ENCODE measurements at regions not wholly inside any gene's neighbourhood (a gene's known extent, or its start where the extent isn't known, plus 50 kb on each side); places are given as distances from the start of the nearest gene placed in this dataset.
"Not testable (repeated sequence)": the region's sequence is repeated elsewhere in the genome, so short reads cannot be mapped to it uniquely, and the experiment has no call there.

DNA sequence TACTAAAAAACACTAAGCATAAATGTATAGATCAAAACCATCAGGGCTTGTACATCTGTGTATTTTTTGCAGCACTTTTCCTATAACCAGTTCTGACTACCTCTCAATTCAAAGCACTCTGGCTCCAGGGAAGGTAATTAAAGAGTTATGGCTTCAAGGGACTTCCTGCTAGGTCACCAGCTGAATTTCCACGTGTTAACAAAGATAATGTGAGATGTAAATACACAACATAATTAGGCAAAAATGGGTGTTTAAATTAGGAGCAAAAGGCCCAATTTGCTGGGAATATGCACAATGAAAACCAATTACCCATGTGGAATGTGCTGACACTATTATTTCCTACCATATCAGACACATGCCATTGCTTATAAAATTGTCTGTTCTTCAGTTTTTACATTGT is 513.4 kb upstream of the FLRT2 start:
- DNase-seq, result no peak

- not testable (repeated sequence) for DNase-seq
Observed at GRCh38 chr14:85023866-85024265, 506.1 kb upstream of the FLRT2 start.

- peak; percentile 82 for DNase-seq
Observed at GRCh38 chr14:85024931-85025330, 505.0 kb upstream of the FLRT2 start.

GRCh38 chr14:85027681-85028370 is 502.1 kb upstream of the FLRT2 start:
- no peak for DNase-seq

- no peak for DNase-seq
Observed at GRCh38 chr14:85037411-85037810, 492.5 kb upstream of the FLRT2 start.

- DNase-seq, result peak; percentile 39
Observed at GRCh38 chr14:85038526-85039352, 491.2 kb upstream of the FLRT2 start.

- no peak for DNase-seq
Observed at GRCh38 chr14:85039353-85039626, 490.7 kb upstream of the FLRT2 start.

DNA sequence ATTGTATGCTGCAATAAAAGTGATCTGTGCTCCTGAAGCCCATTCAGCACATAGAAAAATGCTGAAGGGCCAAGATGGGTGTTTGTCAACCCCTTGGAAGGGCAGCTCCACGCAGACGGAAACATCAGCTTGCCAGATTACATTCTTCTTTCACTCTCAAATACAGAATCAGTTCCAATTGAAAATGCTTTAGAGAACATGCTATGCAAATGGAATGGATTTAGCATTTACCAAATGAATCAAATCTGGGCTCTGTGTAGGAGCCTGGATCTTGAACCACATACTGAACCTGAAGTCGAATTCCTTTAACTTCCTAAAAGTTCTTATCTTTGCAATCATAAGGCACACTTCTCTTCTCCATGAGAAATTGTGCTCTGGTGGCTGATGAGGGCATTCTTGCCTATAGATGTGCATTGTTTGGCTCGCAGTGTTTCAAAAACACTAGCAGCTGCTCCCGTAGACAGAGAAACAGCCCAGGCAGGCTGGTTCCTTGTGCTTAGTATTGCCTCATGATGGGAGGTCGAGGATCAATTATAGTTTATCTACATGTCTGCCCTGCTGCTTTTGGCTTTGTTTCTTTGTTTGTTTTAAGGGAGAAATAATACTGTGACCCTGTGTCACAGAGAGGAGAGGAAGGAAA is 489.8 kb upstream of the FLRT2 start:
- no peak for DNase-seq

- no peak for DNase-seq
Observed at GRCh38 chr14:85041618-85042017, 488.3 kb upstream of the FLRT2 start.

- DNase-seq, result no peak
Observed at GRCh38 chr14:85042301-85042700, 487.6 kb upstream of the FLRT2 start.

GRCh38 chr14:85050180-85050579 is 479.8 kb upstream of the FLRT2 start:
- no peak for DNase-seq

DNA sequence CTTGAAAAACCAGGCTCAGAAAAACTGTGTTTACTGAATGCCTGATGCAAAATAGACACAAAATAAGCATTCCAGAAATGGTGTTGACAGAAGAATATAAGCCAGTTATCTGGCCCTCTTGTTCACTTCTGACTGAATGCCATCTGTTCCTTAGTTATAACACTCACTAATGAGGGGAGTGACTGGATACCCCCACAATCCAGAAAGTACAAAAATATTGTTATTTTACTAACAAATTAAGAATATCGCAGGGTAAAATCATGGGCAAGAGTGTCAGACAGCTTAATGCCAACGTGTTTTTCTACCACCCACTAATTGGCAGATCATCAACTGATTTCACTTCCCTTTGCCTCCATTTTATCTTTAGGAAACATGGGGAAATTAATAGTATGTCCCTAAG is 477.3 kb upstream of the FLRT2 start:
- no peak for DNase-seq

- DNase-seq, result no peak
Observed at GRCh38 chr14:85054178-85054577, 475.8 kb upstream of the FLRT2 start.

DNA sequence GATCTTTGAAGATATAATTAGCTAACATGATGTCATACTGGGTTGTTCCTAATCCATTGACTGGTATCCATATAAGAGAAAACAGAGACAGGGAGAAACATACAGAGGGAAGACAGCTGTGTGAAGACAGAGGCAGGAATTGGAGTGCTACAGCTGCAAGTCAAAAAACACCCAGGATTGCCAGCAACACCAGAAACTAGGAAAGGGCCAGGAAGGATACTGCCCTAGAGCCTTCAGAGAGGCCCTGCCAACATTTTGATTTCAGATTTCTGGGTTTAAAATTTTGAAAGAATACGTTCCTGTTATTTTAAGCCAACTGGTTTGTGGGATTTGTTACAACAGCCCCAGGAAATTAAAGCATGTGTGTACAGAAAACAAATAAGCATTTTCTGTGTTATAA is 473.7 kb upstream of the FLRT2 start:
- no peak for DNase-seq

DNA sequence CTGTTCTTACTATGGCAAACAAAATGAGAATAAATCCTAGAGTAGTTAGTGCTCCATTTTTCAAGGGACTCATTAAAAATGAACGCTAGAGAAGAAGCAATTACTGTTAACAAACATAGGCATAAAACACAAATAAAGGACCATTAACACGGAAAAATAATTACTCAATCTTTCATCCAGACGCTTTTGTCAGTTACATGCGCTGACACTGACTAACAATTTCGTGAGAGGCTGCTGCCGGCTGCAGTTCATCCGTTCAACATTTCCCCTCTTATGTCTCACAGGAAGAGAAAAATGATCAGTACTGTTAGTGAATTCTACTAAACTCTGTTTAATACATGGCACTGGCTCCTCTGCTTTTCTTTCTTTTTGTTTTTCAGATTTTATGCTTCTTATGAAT is 472.7 kb upstream of the FLRT2 start:
- no peak for DNase-seq

DNA sequence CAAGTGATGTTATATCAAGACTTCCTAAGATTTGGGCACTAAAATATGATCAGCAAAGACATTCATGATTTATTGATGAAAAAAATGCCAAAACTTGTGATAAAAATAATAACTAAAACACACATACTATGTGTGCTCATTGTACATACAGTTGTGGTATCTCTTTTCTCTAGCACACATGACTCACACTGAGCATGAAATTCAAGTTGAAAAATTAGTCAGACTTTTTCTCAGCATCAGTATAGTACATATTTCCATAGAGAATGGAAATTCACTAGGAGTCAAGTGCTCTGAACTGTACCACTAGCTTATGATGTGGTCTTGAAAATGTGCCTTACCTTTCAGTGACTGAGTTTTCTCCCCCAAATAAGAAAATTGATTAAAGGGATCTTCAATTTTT is 471.8 kb upstream of the FLRT2 start:
- no peak for DNase-seq

DNA sequence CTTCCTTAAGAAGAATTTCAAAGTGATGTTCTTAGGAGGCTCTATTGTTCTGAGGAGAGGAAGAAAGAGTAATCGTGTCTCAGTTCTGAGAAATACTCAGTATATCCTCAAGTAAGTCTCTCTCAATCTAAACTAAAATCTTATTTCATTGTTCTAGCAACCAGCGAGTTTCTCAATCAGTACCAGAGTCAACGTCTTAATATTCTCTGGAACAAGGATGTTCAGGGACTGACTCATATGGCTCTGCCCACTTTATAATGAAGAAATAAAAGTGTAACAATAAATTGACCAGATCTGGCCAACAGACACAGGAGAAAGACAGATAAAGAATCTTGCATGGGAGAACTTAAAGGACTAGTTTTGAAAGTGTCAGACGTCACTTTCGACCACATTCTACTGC is 469.8 kb upstream of the FLRT2 start:
- no peak for DNase-seq

GRCh38 chr14:85061256-85061655 is 468.7 kb upstream of the FLRT2 start:
- no peak for DNase-seq

- DNase-seq, result no peak
Observed at GRCh38 chr14:85063747-85064146, 466.2 kb upstream of the FLRT2 start.

- no peak for DNase-seq
Observed at GRCh38 chr14:85071447-85071846, 458.5 kb upstream of the FLRT2 start.

GRCh38 chr14:85074955-85075354 is 455.0 kb upstream of the FLRT2 start:
- no peak for DNase-seq

DNA sequence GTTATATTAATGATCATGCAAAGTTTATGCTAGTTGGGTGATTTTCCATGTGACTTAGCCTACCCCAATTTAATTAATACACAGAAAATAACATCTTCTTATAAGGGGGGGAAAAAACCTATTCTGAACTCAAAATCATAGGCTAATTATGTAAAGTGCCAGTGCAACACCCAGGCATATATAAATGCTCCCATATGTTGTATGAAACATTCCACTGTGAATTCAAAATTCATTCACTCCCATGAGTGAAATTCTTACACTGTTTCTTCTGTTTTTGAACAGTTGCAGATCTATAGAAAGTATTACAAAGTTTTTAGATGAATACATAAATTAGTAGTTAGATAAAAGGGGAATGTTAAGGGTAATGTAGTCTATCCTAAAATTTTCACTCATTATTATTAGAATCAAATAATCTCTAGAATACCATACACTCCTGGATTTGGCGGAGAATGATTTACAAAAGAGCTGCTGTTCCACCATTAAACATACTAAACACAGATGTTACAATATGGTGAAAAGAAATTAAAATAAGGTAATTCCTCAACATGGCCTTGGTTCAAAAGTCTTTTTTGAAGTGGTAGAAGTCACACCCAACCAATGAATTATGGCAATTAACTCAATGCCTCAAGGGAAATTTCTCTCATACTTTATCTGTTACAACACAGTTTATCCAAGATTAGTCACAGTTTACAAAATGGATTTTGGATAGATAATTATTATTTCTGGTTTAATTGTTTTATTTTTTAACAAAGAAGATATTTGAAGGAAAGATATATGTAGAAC is 454.1 kb upstream of the FLRT2 start:
- no peak for DNase-seq

- not testable (repeated sequence) for DNase-seq
Observed at GRCh38 chr14:85077716-85078115, 452.2 kb upstream of the FLRT2 start.
